A549 (cell line): ENCODE measurements at regions not wholly inside any gene's neighbourhood (a gene's known extent, or its start where the extent isn't known, plus 50 kb on each side); places are given as distances from the start of the nearest gene placed in this dataset.

Experiments used
- CHD4 ChIP-seq: fragments of 200-600 bp; sonication (generic); IDR thresholded peaks from 2 replicates; pipeline ENCODE4 v1.6.1; 2016; ENCODE audit warnings: antibody characterized with exemption, mild to moderate bottlenecking, borderline replicate concordance
- REST ChIP-seq: fragments of 200-600 bp; sonication (generic); IDR thresholded peaks from 2 replicates; pipeline ENCODE4 v1.6.1; 2016; ENCODE audit warnings: antibody characterized with exemption, mild to moderate bottlenecking, moderate library complexity
- SMC3 ChIP-seq: fragments of >200 bp; sonication (Bioruptor Twin); formaldehyde crosslinking; IDR thresholded peaks from 3 replicates; pipeline ENCODE4 v1.6.1; 2018; ENCODE audit warnings: inconsistent platforms

GRCh38 chr17:13292291-13292690 is 274.5 kb upstream of the ELAC2 start:
- no peak for TF ChIP-seq SMC3
- no peak for TF ChIP-seq REST
- no peak for TF ChIP-seq CHD4
